Activated CD8-positive, alpha-beta memory T cell treated with anti-CD3 and anti-CD28 coated beads for 4 hours (primary cell): ENCODE measurements at regions not wholly inside any gene's neighbourhood (a gene's known extent, or its start where the extent isn't known, plus 50 kb on each side); places are given as distances from the start of the nearest gene placed in this dataset.

Experiments
- DNase-seq, 2 donors: peaks; one replicate each; pipeline ENCODE4 v3.0.0-alpha.2; 2020; ENCODE audit warnings: low read depth in 2 of 2

- no peak for DNase-seq
These were observed 161.7 kb downstream of the PLPP3 start for GRCh38 chr1:56417646-56418045.

GRCh38 chr1:56416495-56416894, 162.9 kb downstream of the PLPP3 start:
- DNase-seq: no peak

- DNase-seq: no peak
These were observed 163.6 kb downstream of the PLPP3 start for GRCh38 chr1:56415720-56416119.

- no peak for DNase-seq
These were observed 164.1 kb downstream of the PLPP3 start for GRCh38 chr1:56415258-56415657.

GRCh38 chr1:56414728-56415224, 164.6 kb downstream of the PLPP3 start:
- no peak for DNase-seq

GRCh38 chr1:56413671-56414199, 165.6 kb downstream of the PLPP3 start:
- DNase-seq: no peak

- no peak for DNase-seq
These were observed 167.7 kb downstream of the PLPP3 start for GRCh38 chr1:56411484-56412180.

GRCh38 chr1:56411021-56411420, 168.3 kb downstream of the PLPP3 start:
- no peak for DNase-seq

GRCh38 chr1:56410405-56410804, 169.0 kb downstream of the PLPP3 start:
- DNase-seq: no peak

GRCh38 chr1:56409112-56409691, 170.2 kb downstream of the PLPP3 start:
- DNase-seq: no peak

GRCh38 chr1:56406821-56407220, 172.5 kb downstream of the PLPP3 start:
- no peak for DNase-seq

GRCh38 chr1:56404561-56405030, 174.8 kb downstream of the PLPP3 start:
- DNase-seq: no peak

- DNase-seq: no peak
These were observed 175.3 kb downstream of the PLPP3 start for GRCh38 chr1:56404066-56404465.

- no peak for DNase-seq
These were observed 176.0 kb downstream of the PLPP3 start for GRCh38 chr1:56403321-56403720.

- DNase-seq: no peak
These were observed 178.2 kb downstream of the PLPP3 start for GRCh38 chr1:56401191-56401590.

- DNase-seq: no peak
These were observed 178.8 kb downstream of the PLPP3 start for GRCh38 chr1:56400526-56400925.

GRCh38 chr1:56399795-56400194, 179.6 kb downstream of the PLPP3 start:
- DNase-seq: no peak

GRCh38 chr1:56399326-56399725, 180.0 kb downstream of the PLPP3 start:
- DNase-seq: no peak

GRCh38 chr1:56397811-56398231, 181.5 kb downstream of the PLPP3 start:
- DNase-seq: no peak

GRCh38 chr1:56397409-56397808, 182.0 kb downstream of the PLPP3 start:
- no peak for DNase-seq

- no peak for DNase-seq
These were observed 182.8 kb downstream of the PLPP3 start for GRCh38 chr1:56396581-56396980.

- DNase-seq: no peak
These were observed 183.6 kb downstream of the PLPP3 start for GRCh38 chr1:56395776-56396175.

GRCh38 chr1:56394298-56394697, 185.1 kb downstream of the PLPP3 start:
- DNase-seq: no peak
